A549 (cell line): ENCODE measurements at regions not wholly inside any gene's neighbourhood (a gene's known extent, or its start where the extent isn't known, plus 50 kb on each side); places are given as distances from the start of the nearest gene placed in this dataset.
"Not testable (repeated sequence)": the region's sequence is repeated elsewhere in the genome, so short reads cannot be mapped to it uniquely, and the experiment has no call there.

ENCODE experiments used
- ATAC-seq, 2 experiments: fragments of 200-7000 bp in 1 of 2; fragments of >200 bp in 1 of 2; cut with Nextera tagmentation in 1 of 2; cut with Tn5 transposase in 1 of 2; 3 replicates each; pipeline versions ENCODE4 v1.8.0 to v1.9.1; 2018 to 2020; ENCODE audit warnings: mild to moderate bottlenecking in 1 of 2, moderate library complexity in 1 of 2
- CTCF ChIA-PET: fragments of 300-600 bp; sonication (Branson Sonifier 250); formaldehyde crosslinking; extraction: SDS; loops from one replicate; lab custom pipeline; 2021; ENCODE audit warnings: antibody characterized with exemption, inconsistent platforms; lab: Yijun Ruan, JAX
- POLR2A ChIA-PET: fragments of 350-600 bp; formaldehyde crosslinking; extraction: SDS; loops from one replicate; lab custom pipeline; 2021; ENCODE audit warnings: antibody characterized with exemption, inconsistent platforms; lab: Yijun Ruan, JAX
- DNase-seq, 2 experiments: peaks; one replicate each; pipeline versions ENCODE4 v3.0.0 to v3.0.0-alpha.2; 2011 to 2016; ENCODE audit warnings: low read depth in 1 of 2, low spot score in 1 of 2
- FAIRE-seq: peaks from 2 replicates; lab custom pipeline; 2011; peaks lifted over from hg19 to GRCh38; lab: Jason Lieb, UNC
- H3K27ac ChIP-seq, 2 experiments: fragments of >200 bp; sonication (Bioruptor Twin); formaldehyde crosslinking; 3 replicates each; pipeline ENCODE4 v1.5.1; 2016 to 2017
- H3K4me1 ChIP-seq: fragments of >200 bp; sonication (Bioruptor Twin); formaldehyde crosslinking; 3 replicates; pipeline ENCODE4 v1.6.1; 2016
- H3K4me2 ChIP-seq: fragments of >200 bp; sonication (Bioruptor Twin); formaldehyde crosslinking; 3 replicates; pipeline ENCODE4 v1.6.1; 2016
- H3K4me3 ChIP-seq: fragments of >200 bp; sonication (Bioruptor Twin); formaldehyde crosslinking; 3 replicates; pipeline ENCODE4 v1.5.1; 2016
- H3K9me3 ChIP-seq: fragments of >200 bp; sonication (Bioruptor Twin); formaldehyde crosslinking; 3 replicates; pipeline ENCODE4 v1.6.1; 2016
- WGBS: methylation state at CpG from one replicate; pipeline ENCODE4 v1.1.6; 2017; ENCODE audit errors: missing lambda C conversion rate; 5-methylcytosine and 5-hydroxymethylcytosine counted together

DNA sequence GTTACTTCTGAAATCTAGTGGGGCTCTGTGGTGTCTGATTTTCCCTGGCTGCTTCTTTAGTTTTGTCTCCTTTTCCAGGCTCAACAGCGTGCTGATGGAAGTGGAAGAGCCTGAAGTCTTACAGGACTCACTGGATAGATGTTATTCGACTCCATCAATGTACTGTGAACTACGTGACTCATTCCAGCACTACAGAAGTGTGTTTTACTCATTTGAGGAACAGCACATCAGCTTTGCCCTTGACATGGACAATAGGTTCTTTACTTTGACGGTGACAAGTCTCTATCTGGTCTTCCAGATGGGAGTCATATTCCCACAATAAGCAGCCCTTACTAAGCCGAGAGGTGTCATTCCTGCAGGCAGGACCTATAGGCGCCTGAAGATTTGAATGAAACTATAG, 51.1 kb downstream of the NBPF8 start:
- H3K4me1 ChIP-seq, FAIRE-seq, H3K9me3 ChIP-seq, POLR2A ChIA-PET, CTCF ChIA-PET, ATAC-seq, H3K4me3 ChIP-seq, DNase-seq, H3K4me2 ChIP-seq, H3K27ac ChIP-seq: not testable (repeated sequence)
- 95% methylated on average over 6 of the region's 6 CpGs for WGBS

DNA sequence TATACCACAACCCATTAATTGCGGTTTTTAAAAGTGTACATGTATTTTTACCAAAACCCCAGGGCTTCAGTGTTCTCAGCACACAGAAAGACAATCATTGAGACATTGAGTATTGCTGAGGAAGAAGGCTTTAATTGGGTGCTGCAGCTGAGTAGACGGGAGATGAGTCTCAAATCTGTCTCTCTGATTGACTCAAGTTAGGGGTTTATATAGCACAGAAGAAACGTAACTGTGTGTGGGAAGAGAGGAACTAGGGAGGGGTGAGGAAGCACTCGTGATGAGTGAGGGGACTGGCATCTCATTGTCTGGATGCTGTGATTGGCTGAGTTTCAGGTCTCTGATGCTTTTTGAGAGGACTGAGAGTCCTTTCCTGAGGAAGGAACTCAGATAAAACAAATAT, 62.8 kb downstream of the NBPF8 start:
- CTCF ChIA-PET: not testable (repeated sequence)
- 47% methylated on average over 4 of the region's 4 CpGs for WGBS

DNA sequence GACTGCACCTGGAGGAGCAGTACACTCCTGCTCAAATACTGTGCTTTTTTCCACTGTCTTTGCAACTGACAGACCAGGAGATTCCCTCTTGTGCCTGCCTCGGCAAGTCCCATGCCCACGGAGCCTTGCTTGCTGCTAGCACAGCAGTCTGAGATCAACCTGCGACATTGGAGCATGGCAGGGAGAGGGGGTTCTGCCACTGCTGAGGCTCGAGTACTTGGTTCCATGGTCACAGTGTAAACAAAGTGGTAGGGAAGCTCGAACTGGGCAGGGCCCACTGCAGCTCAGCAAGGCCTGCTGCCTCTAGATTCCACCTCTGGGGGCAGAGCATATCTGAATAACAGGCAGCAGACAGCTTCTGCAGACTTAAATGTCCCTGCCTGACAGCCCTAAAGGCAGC, 63.6 kb downstream of the NBPF8 start:
- FAIRE-seq, H3K4me2 ChIP-seq, CTCF ChIA-PET, ATAC-seq, DNase-seq, H3K9me3 ChIP-seq, POLR2A ChIA-PET, H3K4me1 ChIP-seq, H3K27ac ChIP-seq, H3K4me3 ChIP-seq: not testable (repeated sequence)
- no CpG with 5 or more reads among the region's 5 CpGs for WGBS

More for the DNA sequence above, 62.8 kb downstream of the NBPF8 start:
- DNase-seq, H3K9me3 ChIP-seq, H3K4me2 ChIP-seq, POLR2A ChIA-PET, H3K4me3 ChIP-seq, FAIRE-seq, H3K4me1 ChIP-seq, ATAC-seq, H3K27ac ChIP-seq: not testable (repeated sequence)

DNA sequence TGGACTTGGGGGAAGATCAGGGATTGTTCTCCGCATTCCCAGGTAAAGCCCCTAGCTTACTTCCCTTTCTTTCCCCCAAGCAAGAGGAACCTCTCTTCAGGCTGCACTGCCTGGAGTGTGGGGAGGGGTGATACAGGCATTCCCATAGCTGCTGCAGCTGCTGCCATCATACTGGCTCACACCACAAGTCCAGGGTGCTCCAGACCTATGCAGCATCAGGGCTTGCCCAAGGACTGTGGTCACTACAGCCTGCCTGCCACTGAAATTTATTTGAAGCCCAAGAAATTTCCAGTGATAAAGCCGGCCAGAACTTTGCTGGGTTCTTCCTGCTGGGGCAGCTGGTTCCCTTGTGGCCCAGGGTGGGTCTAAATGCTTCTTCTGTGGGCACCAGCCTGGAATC, 72.7 kb downstream of the NBPF8 start:
- H3K27ac ChIP-seq, H3K4me1 ChIP-seq, H3K4me3 ChIP-seq, POLR2A ChIA-PET, FAIRE-seq, H3K9me3 ChIP-seq, DNase-seq, ATAC-seq, H3K4me2 ChIP-seq, CTCF ChIA-PET: not testable (repeated sequence)
- no CpG with 5 or more reads among the region's 2 CpGs for WGBS

DNA sequence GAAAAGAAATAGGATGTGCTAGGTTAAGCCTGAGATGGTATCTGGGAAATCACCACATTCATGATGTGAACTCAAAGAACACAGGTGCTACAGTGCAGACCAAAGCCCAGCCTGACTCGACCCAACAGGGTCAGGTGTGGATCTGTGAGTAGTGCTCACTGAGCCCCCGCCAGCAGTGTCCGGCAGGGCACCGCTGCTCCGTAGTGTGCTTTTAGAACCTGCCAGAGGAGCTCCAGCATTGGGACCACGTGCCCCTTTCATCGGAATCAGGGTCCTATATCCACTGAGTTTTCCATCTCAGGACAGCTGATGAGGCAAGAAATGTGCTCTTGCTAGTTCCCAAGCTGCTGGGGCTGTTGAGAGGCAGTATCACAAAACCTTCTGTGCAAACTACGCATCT, 74.4 kb downstream of the NBPF8 start:
- H3K4me1 ChIP-seq, POLR2A ChIA-PET, ATAC-seq, H3K4me3 ChIP-seq, H3K4me2 ChIP-seq, FAIRE-seq, H3K9me3 ChIP-seq, CTCF ChIA-PET, DNase-seq, H3K27ac ChIP-seq: not testable (repeated sequence)
- 67% methylated on average over 2 of the region's 8 CpGs for WGBS

DNA sequence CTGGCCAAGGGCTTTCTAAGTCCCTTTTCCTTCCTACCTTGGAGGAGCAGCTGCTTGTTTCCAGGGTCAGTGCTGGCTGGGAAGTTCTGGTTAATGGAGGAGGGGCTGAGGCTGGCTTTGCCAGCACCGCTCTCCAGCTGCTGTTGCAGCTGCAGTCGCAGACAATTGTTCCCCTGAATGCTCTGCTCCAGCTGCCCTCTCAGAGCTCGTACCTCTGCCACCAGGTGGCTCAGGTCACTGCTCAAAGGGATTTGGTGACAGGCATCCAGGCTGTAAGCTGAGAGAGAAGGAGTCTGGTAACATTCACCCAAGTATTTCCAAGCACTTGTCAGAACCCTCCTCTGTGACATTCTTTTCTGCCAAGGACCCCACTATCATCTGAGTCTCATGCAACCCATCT, 82.3 kb downstream of the NBPF8 start:
- H3K9me3 ChIP-seq, H3K4me3 ChIP-seq, DNase-seq, H3K4me2 ChIP-seq, CTCF ChIA-PET, POLR2A ChIA-PET, H3K4me1 ChIP-seq, FAIRE-seq, H3K27ac ChIP-seq: not testable (repeated sequence)
- WGBS: no CpG with 5 or more reads among the region's 3 CpGs
- ATAC-seq: peak in 1 of 2 experiments; percentile 39; a peak in 1 of 6 replicates

DNA sequence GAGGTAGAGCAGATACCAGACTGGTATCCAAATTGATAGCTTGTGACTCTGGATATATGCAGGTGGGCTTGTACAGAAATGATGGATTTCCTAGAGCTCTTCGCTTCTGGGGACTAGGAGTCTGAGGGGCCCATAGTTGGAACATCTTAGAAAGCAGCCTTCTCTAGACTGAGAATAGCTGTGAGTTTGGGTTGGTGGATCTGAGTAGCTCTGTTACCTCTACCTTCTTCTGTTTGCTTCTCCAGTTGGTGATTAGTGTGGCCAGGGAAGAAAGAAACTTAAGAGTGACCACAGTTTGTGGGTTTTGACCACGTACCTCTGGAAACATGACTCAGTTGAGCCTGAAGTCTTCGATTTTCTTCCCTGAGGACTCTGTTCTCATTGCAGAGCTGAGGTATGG, 88.4 kb downstream of the NBPF8 start:
- H3K4me2 ChIP-seq, H3K9me3 ChIP-seq, FAIRE-seq, H3K4me3 ChIP-seq, POLR2A ChIA-PET, H3K4me1 ChIP-seq, ATAC-seq, DNase-seq, CTCF ChIA-PET, H3K27ac ChIP-seq: not testable (repeated sequence)
- WGBS: 14% methylated on average over 1 of the region's 3 CpGs

DNA sequence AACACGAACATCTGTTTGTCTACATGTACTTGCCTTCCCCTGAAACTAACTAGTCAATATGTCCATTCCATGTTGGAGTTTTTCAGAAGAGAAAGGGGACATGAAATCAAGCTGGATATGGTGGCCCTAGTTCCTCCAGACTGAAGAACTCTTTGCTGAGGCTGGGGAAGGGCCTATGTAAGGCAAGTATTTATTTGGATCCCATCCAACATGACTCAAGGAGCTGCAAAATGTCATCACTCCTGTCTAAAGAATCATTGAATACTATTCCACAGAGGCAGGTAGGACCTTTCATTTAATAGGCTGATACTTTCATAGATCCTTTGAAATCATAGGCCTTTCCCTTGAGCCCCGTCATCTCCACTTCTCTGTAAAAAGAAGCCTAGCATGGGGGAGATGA, 91.5 kb downstream of the NBPF8 start:
- FAIRE-seq, H3K4me1 ChIP-seq, H3K9me3 ChIP-seq, DNase-seq, H3K27ac ChIP-seq, H3K4me3 ChIP-seq, POLR2A ChIA-PET, CTCF ChIA-PET, ATAC-seq, H3K4me2 ChIP-seq: not testable (repeated sequence)
- WGBS: 75% methylated on average over 2 of the region's 2 CpGs

DNA sequence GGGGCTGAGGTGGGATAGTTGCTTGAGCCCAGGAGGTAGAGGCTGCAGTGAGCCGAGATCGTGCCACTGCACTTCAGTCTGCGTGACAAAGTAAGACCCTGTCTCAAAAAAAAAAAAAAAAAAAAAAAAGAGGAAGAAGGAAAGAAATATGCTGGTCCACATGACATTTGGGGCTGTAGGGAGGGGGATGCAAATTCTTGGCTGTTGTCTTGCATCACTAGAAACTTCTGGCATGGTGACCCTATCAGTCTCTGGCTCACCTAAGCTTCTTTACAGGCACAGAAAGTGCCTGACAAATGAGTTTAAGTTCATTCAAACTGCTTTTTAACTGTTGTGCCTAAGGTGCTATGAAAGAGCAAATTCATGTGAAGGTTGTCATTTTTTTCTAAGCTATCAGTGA, 93.5 kb downstream of the NBPF8 start:
- ATAC-seq, CTCF ChIA-PET, H3K9me3 ChIP-seq: not testable (repeated sequence)

DNA sequence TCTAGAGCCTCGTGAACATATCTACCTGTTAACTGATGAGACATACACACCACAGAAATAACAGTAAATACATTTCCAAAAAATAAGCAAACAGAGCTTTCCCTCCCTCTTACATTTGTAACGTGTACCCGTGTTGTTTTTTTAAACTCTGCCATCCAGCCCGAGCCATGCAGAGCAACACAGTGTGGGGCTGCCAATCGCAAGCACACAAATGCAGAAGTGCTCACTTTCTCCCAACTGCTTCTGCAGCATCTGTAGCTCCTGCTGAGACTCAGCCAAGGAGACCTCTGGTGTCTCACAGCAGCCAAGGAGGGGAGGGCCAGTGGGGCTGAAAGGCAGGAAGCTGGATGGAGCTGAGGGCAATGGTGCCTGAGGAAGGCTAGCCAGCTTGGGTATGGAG, 94.4 kb downstream of the NBPF8 start:
- 100% methylated on average over 1 of the region's 5 CpGs for WGBS

More for the DNA sequence above, 93.5 kb downstream of the NBPF8 start:
- H3K27ac ChIP-seq, H3K4me3 ChIP-seq, FAIRE-seq, H3K4me1 ChIP-seq, DNase-seq, H3K4me2 ChIP-seq, POLR2A ChIA-PET: not testable (repeated sequence)
- WGBS: 73% methylated on average over 3 of the region's 3 CpGs

DNA sequence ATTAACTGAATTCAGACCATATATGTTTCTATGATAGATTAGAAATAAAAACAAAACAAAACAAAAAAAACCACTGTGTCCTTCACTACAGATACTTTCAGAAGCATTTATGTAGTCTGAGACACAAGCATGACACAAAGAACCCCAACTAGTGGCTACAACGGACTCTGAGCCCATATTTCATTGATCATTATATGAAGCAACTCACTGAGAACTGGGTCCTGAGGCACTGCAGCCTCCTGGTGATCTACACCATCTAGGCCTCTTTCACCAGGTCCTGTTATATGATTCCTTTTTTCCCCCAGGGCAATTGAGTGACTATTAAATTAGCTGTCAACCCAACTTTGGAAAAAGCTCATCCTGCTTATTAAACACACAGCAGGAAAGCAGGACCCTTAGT, 98.3 kb downstream of the NBPF8 start:
- WGBS: 22% methylated on average over 1 of the region's 1 CpG
- DNase-seq, H3K9me3 ChIP-seq, H3K27ac ChIP-seq, H3K4me2 ChIP-seq, H3K4me1 ChIP-seq, POLR2A ChIA-PET, H3K4me3 ChIP-seq, CTCF ChIA-PET, ATAC-seq, FAIRE-seq: not testable (repeated sequence)

More for the DNA sequence above, 94.4 kb downstream of the NBPF8 start:
- CTCF ChIA-PET, POLR2A ChIA-PET, H3K4me3 ChIP-seq, H3K27ac ChIP-seq, H3K4me2 ChIP-seq, H3K9me3 ChIP-seq, FAIRE-seq, DNase-seq, ATAC-seq, H3K4me1 ChIP-seq: not testable (repeated sequence)

DNA sequence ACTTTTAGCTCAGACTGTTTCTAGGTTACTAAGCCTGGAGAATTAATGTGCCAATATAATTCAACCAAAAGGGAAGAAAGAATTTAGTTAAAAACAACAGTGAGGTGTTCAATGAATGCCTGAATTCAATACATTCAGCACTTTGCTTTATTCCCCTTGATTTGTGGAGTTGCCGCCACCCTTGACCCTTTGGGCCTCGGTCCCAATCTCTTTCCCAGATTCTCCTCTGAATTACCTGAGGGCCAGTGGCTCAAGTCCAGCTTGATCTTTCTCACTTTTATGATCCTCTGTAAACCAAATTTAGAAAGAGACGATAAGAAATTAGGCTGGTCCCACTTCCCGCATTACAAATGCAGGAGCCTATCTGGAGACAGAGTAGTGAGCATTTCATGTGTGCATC, 98.7 kb downstream of the NBPF8 start:
- CTCF ChIA-PET: not testable (repeated sequence)

More for the DNA sequence above, 98.7 kb downstream of the NBPF8 start:
- H3K9me3 ChIP-seq, ATAC-seq, FAIRE-seq, H3K4me3 ChIP-seq, H3K27ac ChIP-seq, POLR2A ChIA-PET, H3K4me1 ChIP-seq, H3K4me2 ChIP-seq, DNase-seq: not testable (repeated sequence)
- WGBS: no CpG with 5 or more reads among the region's 4 CpGs
